ENCODE measurements at regions not wholly inside any gene's neighbourhood (a gene's known extent, or its start where the extent isn't known, plus 50 kb on each side); places are given as distances from the start of the nearest gene placed in this dataset.
"Not testable (repeated sequence)": the region's sequence is repeated elsewhere in the genome, so short reads cannot be mapped to it uniquely, and the experiment has no call there.

GRCh38 chr12:116375278-116375842 is 97.9 kb upstream of the MED13L start:
- H3K4me3 ChIP-seq (ENCODE audit: low read depth, low read length): no peak overlapping the region
- no peak for DNase-seq (ENCODE audit: low read depth)
- TF ChIP-seq CTCF (IDR thresholded peaks at IDR 0.05; ENCODE audit: control insufficient read depth, extremely low read depth, insufficient read depth): no peak

GRCh38 chr12:116376354-116377193 is 99.1 kb upstream of the MED13L start:
- H3K4me3 ChIP-seq (ENCODE audit: low read depth, low read length): no peak overlapping the region
- DNase-seq (ENCODE audit: low read depth): no peak
- TF ChIP-seq CTCF (IDR thresholded peaks at IDR 0.05; ENCODE audit: control insufficient read depth, extremely low read depth, insufficient read depth): no peak

- not testable (repeated sequence) for DNase-seq (ENCODE audit: low read depth); H3K4me3 ChIP-seq (ENCODE audit: low read depth, low read length)
Observed at GRCh38 chr12:116377194-116377571, 99.7 kb upstream of the MED13L start.

DNA sequence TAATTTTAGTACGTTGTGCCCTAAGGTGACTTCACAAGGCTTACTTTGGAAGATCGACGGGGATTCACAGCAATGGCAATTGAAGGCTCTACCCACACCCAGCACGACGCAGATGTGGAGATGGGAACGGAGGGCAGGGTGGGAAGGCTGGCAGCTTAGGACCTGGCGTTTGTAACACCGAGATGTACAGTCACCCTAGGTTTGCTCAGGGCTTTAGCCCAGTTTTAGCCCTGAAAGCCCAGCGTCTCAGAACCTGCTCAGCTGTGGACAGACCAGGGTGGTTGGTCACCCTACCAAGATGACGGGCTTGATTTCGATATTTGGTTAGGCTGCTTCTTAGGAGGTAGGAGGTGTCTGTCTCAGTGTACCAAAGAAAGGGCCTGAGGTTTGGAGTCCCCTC is 100.5 kb upstream of the MED13L start:
- no peak overlapping the region for H3K4me3 ChIP-seq (ENCODE audit: low read depth, low read length)
- no peak for TF ChIP-seq CTCF (IDR thresholded peaks at IDR 0.05; ENCODE audit: control insufficient read depth, extremely low read depth, insufficient read depth)
- DNase-seq (ENCODE audit: low read depth): no peak

- DNase-seq (ENCODE audit: low read depth): no peak
- no peak overlapping the region for H3K4me3 ChIP-seq (ENCODE audit: low read depth, low read length)
- TF ChIP-seq CTCF (IDR thresholded peaks at IDR 0.05; ENCODE audit: control insufficient read depth, extremely low read depth, insufficient read depth): no peak
Observed at GRCh38 chr12:116380108-116380507, 102.6 kb upstream of the MED13L start.

GRCh38 chr12:116380740-116381139 is 103.2 kb upstream of the MED13L start:
- not testable (repeated sequence) for DNase-seq (ENCODE audit: low read depth); H3K4me3 ChIP-seq (ENCODE audit: low read depth, low read length)

- DNase-seq (ENCODE audit: low read depth): no peak
- no peak for TF ChIP-seq CTCF (IDR thresholded peaks at IDR 0.05; ENCODE audit: control insufficient read depth, extremely low read depth, insufficient read depth)
- H3K4me3 ChIP-seq (ENCODE audit: low read depth, low read length): no peak overlapping the region
Observed at GRCh38 chr12:116381240-116381743, 103.8 kb upstream of the MED13L start.

Measured in LNCaP clone FGC (cell line).